ENCODE measurements at regions not wholly inside any gene's neighbourhood (a gene's known extent, or its start where the extent isn't known, plus 50 kb on each side); places are given as distances from the start of the nearest gene placed in this dataset.

DNA sequence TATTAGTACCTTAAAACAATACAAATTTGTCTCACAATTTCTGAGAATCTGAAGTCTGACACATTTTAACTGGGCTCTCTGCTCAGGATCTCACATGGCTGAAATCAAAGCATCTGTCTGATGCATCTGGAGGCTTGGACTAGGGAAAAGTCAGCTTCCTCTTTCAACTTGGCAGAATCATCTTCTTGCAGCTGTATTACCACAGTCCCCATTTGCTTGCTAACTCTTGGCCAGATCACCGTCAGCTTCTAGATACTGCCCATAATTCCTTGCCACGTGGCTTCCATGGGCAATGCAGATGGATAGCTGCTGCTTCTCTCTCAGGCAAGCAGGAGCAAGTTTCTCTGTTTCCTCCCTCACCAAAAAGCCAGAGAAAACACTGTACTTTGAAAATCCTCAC lies 1106.4 kb upstream of the CITED2 start:
- TF ChIP-seq, protein P1, sequence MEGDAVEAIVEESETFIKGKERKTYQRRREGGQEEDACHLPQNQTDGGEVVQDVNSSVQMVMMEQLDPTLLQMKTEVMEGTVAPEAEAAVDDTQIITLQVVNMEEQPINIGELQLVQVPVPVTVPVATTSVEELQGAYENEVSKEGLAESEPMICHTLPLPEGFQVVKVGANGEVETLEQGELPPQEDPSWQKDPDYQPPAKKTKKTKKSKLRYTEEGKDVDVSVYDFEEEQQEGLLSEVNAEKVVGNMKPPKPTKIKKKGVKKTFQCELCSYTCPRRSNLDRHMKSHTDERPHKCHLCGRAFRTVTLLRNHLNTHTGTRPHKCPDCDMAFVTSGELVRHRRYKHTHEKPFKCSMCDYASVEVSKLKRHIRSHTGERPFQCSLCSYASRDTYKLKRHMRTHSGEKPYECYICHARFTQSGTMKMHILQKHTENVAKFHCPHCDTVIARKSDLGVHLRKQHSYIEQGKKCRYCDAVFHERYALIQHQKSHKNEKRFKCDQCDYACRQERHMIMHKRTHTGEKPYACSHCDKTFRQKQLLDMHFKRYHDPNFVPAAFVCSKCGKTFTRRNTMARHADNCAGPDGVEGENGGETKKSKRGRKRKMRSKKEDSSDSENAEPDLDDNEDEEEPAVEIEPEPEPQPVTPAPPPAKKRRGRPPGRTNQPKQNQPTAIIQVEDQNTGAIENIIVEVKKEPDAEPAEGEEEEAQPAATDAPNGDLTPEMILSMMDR (IDR thresholded peaks at IDR 0.05; ENCODE audit: low read length) = no peak
- TF ChIP-seq EZH2phosphoT487 (IDR thresholded peaks at IDR 0.05; ENCODE audit: low read length) (no peak), EZH2 (optimal IDR thresholded peaks at IDR 0.05; ENCODE audit: low read depth, low read length) (no peak)
